H1 (cell line): ENCODE measurements at regions not wholly inside any gene's neighbourhood (a gene's known extent, or its start where the extent isn't known, plus 50 kb on each side); places are given as distances from the start of the nearest gene placed in this dataset.

ENCODE experiments used
- CTCF ChIA-PET: fragments of 300-600 bp; sonication (Branson Sonifier 250); formaldehyde crosslinking; loops from one replicate; lab custom pipeline; 2021; ENCODE audit not compliant: partially characterized antibody; lab: Charles Lee
- POLR2A ChIA-PET: fragments of 300-600 bp; sonication (Branson Sonifier 250); formaldehyde crosslinking; loops from one replicate; lab custom pipeline; 2021; ENCODE audit warnings: inconsistent platforms; ENCODE audit not compliant: partially characterized antibody; lab: Charles Lee
- DNase-seq, 2 experiments: peaks; one replicate each; pipeline versions ENCODE4 v3.0.0 to v3.0.0-alpha.2; 2010 to 2022; ENCODE audit warnings: low spot score in 2 of 2, low read depth in 1 of 2, mixed read lengths in 1 of 2
- FAIRE-seq: peaks from 2 replicates; lab custom pipeline; 2011; peaks lifted over from hg19 to GRCh38; lab: Jason Lieb, UNC
- H2AFZ ChIP-seq: 2 replicates; pipeline ENCODE4 v1.8.1; 2012; ENCODE audit warnings: low read length, inconsistent platforms
- H2AK5ac ChIP-seq: 2 replicates; pipeline ENCODE4 v1.6.1; 2013; ENCODE audit warnings: low read depth, low read length
- H2BK120ac ChIP-seq: replicated peaks from 2 replicates; pipeline ENCODE3; 2013; ENCODE audit warnings: low read depth, low read length, inconsistent platforms
- H2BK12ac ChIP-seq: 2 replicates; pipeline ENCODE4 v1.6.1; 2013; ENCODE audit warnings: low read depth, low read length
- H2BK15ac ChIP-seq: 2 replicates; pipeline ENCODE4 v1.6.1; 2013; ENCODE audit warnings: low read length
- H2BK20ac ChIP-seq: 2 replicates; pipeline ENCODE4 v1.6.1; 2013; ENCODE audit warnings: low read length
- H2BK5ac ChIP-seq: 2 replicates; pipeline ENCODE4 v1.6.1; 2013; ENCODE audit warnings: low read depth, low read length
- H3K14ac ChIP-seq: 2 replicates; pipeline ENCODE4 v1.6.1; 2013; ENCODE audit warnings: inconsistent platforms; ENCODE audit not compliant: insufficient read length
- H3K18ac ChIP-seq: 2 replicates; pipeline ENCODE4 v1.6.1; 2013; ENCODE audit warnings: low read length; ENCODE audit errors: extremely low read depth
- H3K23ac ChIP-seq: 2 replicates; pipeline ENCODE4 v1.6.1; 2013; ENCODE audit warnings: inconsistent platforms; ENCODE audit not compliant: insufficient read length
- H3K23me2 ChIP-seq: 2 replicates; pipeline ENCODE4 v1.6.1; 2013; ENCODE audit warnings: low read depth, low read length
- H3K27ac ChIP-seq: 2 replicates; pipeline ENCODE4 v1.6.1; 2011; ENCODE audit warnings: low read depth, low read length, inconsistent platforms
- H3K27me3 ChIP-seq, 4 experiments: replicated peaks in 1 of 4; 1 replicate in 1 of 4; 2 replicates in 3 of 4; pipeline versions ENCODE4 v1.6.1 to v1.8.1; 2011 to 2013; ENCODE audit warnings: low read length in 3 of 4, mild to moderate bottlenecking in 3 of 4, inconsistent platforms in 2 of 4, mixed read lengths in 2 of 4, moderate library complexity in 1 of 4; ENCODE audit not compliant: control insufficient read depth in 3 of 4, insufficient read depth in 3 of 4; ENCODE audit errors: extremely low read depth in 1 of 4
- H3K36me3 ChIP-seq, 4 experiments: 2 replicates each; pipeline versions ENCODE4 v1.6.1 to v1.8.1; 2011 to 2013; ENCODE audit warnings: mild to moderate bottlenecking in 4 of 4, low read length in 3 of 4, moderate library complexity in 2 of 4, control low read depth in 1 of 4, inconsistent platforms in 1 of 4; ENCODE audit not compliant: insufficient read depth in 4 of 4, control insufficient read depth in 2 of 4
- H3K4ac ChIP-seq: replicated peaks from 2 replicates; pipeline ENCODE3; 2013; ENCODE audit warnings: low read length, low read depth, mixed read lengths, inconsistent platforms; ENCODE audit not compliant: insufficient read length
- H3K4me1 ChIP-seq, 4 experiments: replicated peaks in 1 of 4; 1 replicate in 1 of 4; 2 replicates in 3 of 4; pipeline versions ENCODE4 v1.6.1 to v1.8.1; 2011 to 2013; ENCODE audit warnings: low read length in 3 of 4, inconsistent platforms in 2 of 4, mixed read lengths in 1 of 4; ENCODE audit not compliant: insufficient read depth in 4 of 4, control insufficient read depth in 3 of 4
- H3K4me2 ChIP-seq, 2 experiments: 2 replicates each; pipeline versions ENCODE4 v1.6.1 to v1.8.1; 2011 to 2013; ENCODE audit warnings: low read depth in 2 of 2, low read length in 2 of 2, control low read depth in 1 of 2, inconsistent platforms in 1 of 2, mild to moderate bottlenecking in 1 of 2; ENCODE audit not compliant: insufficient read depth in 1 of 2
- H3K4me3 ChIP-seq, 4 experiments: fragments of 200-600, 300-600 bp in 1 of 4; sonication (generic), shearing (Covaris generic), sonication (Bioruptor Twin) in 1 of 4; 2 replicates each; pipeline versions ENCODE4 v1.5.1 to v1.8.1; 2011 to 2016; ENCODE audit warnings: low read length in 4 of 4, low read depth in 3 of 4, control low read depth in 2 of 4, inconsistent platforms in 2 of 4, mild to moderate bottlenecking in 2 of 4, mixed read lengths in 1 of 4, moderate library complexity in 1 of 4; ENCODE audit not compliant: insufficient read depth in 2 of 4; ENCODE audit errors: extremely low read depth in 1 of 4
- H3K56ac ChIP-seq: replicated peaks from 2 replicates; pipeline ENCODE3; 2013; ENCODE audit warnings: low read depth, mild to moderate bottlenecking, mixed read lengths, low read length, inconsistent platforms; ENCODE audit not compliant: insufficient read length
- H3K79me1 ChIP-seq: 2 replicates; pipeline ENCODE4 v1.6.1; 2013; ENCODE audit warnings: low read depth, low read length, control low read depth
- H3K79me2 ChIP-seq, 2 experiments: 2 replicates each; pipeline versions ENCODE4 v1.6.1 to v1.8.1; 2012 to 2013; ENCODE audit warnings: low read length in 2 of 2, mild to moderate bottlenecking in 2 of 2, inconsistent platforms in 1 of 2; ENCODE audit not compliant: insufficient read depth in 2 of 2, control insufficient read depth in 1 of 2
- H3K9ac ChIP-seq, 4 experiments: replicated peaks in 1 of 4; 1 replicate in 1 of 4; 2 replicates in 3 of 4; pipeline versions ENCODE4 v1.6.1 to v1.8.1; 2011 to 2013; ENCODE audit warnings: low read depth in 3 of 4, low read length in 3 of 4, control low read depth in 2 of 4, mild to moderate bottlenecking in 2 of 4, moderate library complexity in 2 of 4, inconsistent platforms in 1 of 4; ENCODE audit errors: extremely low read depth in 1 of 4
- H3K9me3 ChIP-seq, 2 experiments: 2 replicates each; pipeline versions ENCODE4 v1.6.1 to v1.8.1; 2012 to 2013; ENCODE audit warnings: mild to moderate bottlenecking in 2 of 2, moderate library complexity in 2 of 2, control low read depth in 1 of 2, inconsistent platforms in 1 of 2, low read depth in 1 of 2, low read length in 1 of 2, mixed read lengths in 1 of 2; ENCODE audit not compliant: insufficient read depth in 2 of 2
- H4K20me1 ChIP-seq, 2 experiments: replicated peaks in 1 of 2; 2 replicates each; pipeline versions ENCODE3 to v1.8.1; 2011 to 2013; ENCODE audit warnings: inconsistent platforms in 2 of 2, low read length in 2 of 2, mild to moderate bottlenecking in 1 of 2; ENCODE audit not compliant: insufficient read depth in 2 of 2, control insufficient read depth in 1 of 2
- H4K5ac ChIP-seq: 2 replicates; pipeline ENCODE4 v1.6.1; 2013; ENCODE audit warnings: low read length, low read depth, mixed read lengths, inconsistent platforms; ENCODE audit not compliant: insufficient read length
- H4K8ac ChIP-seq: 2 replicates; pipeline ENCODE4 v1.8.0; 2013; ENCODE audit warnings: mild to moderate bottlenecking, moderate library complexity, low read length, inconsistent platforms; ENCODE audit not compliant: insufficient read depth; ENCODE audit errors: extremely low read depth
- H4K91ac ChIP-seq: replicated peaks from 2 replicates; pipeline ENCODE3; 2013; ENCODE audit warnings: low read length, mixed read lengths, inconsistent platforms; ENCODE audit not compliant: insufficient read length
- ASH2L ChIP-seq: fragments of 200-600, 300-600 bp; sonication (generic); IDR thresholded peaks from one replicate; pipeline ENCODE4 v1.7.1; 2017; ENCODE audit warnings: low read length
- BCL11A ChIP-seq, 2 experiments: IDR thresholded peaks; one replicate each; pipeline ENCODE4 v1.6.1; 2011; ENCODE audit warnings: low read depth in 2 of 2, low read length in 2 of 2, mild to moderate bottlenecking in 2 of 2
- BRCA1 ChIP-seq: IDR thresholded peaks from 2 replicates; pipeline ENCODE4 v1.6.1; 2012; ENCODE audit warnings: low read depth, low read length, improper control_type of control experiment
- HDAC2 ChIP-seq, 2 experiments: fragments of 300-600 bp in 1 of 2; sonication (generic) in 1 of 2; IDR thresholded peaks; 2 replicates each; pipeline ENCODE4 v1.6.1; 2011 to 2012; ENCODE audit warnings: low read depth in 2 of 2, low read length in 2 of 2, mild to moderate bottlenecking in 2 of 2, moderate library complexity in 2 of 2, borderline replicate concordance in 1 of 2, inconsistent platforms in 1 of 2
- JUND ChIP-seq: IDR thresholded peaks from 2 replicates; pipeline ENCODE4 v1.6.1; 2011; ENCODE audit warnings: mild to moderate bottlenecking, improper control_type of control experiment, low read length
- NRF1 ChIP-seq: IDR thresholded peaks from 2 replicates; pipeline ENCODE4 v1.6.1; 2011; ENCODE audit warnings: mild to moderate bottlenecking, low read depth, low read length, improper control_type of control experiment
- RBBP5 ChIP-seq: IDR thresholded peaks from 2 replicates; pipeline ENCODE4 v1.7.1; 2012; ENCODE audit warnings: low read depth, mild to moderate bottlenecking, inconsistent platforms, low read length, moderate library complexity, borderline replicate concordance
- SP1 ChIP-seq: IDR thresholded peaks from 2 replicates; pipeline ENCODE4 v1.6.1; 2011; ENCODE audit warnings: low read depth, low read length
- SP2 ChIP-seq: IDR thresholded peaks from 2 replicates; pipeline ENCODE4 v1.6.1; 2012; ENCODE audit warnings: mild to moderate bottlenecking, low read length, inconsistent platforms
- SRF ChIP-seq: IDR thresholded peaks from 2 replicates; pipeline ENCODE4 v1.6.1; 2011; ENCODE audit warnings: mild to moderate bottlenecking, low read depth, low read length, moderate library complexity
- TBP ChIP-seq: IDR thresholded peaks from 2 replicates; pipeline ENCODE4 v1.6.1; 2011; ENCODE audit warnings: low read depth, low read length, improper control_type of control experiment
- ZNF274 ChIP-seq: IDR thresholded peaks from 2 replicates; pipeline ENCODE4 v1.7.0; 2012; ENCODE audit warnings: low read length, borderline replicate concordance; ENCODE audit errors: extremely low read depth
- WGBS, 2 experiments: shearing (Covaris generic) in 1 of 2; methylation state at CpG; one replicate each; pipeline versions ENCODE4 v1.1.6 to v1.1.7; 2013 to 2015; ENCODE audit warnings: low lambda C conversion rate in 2 of 2, mixed read lengths in 2 of 2, inconsistent platforms in 1 of 2, low coverage in 1 of 2, missing lambda C conversion rate in 1 of 2; ENCODE audit not compliant: insufficient replicate concordance in 2 of 2, insufficient coverage in 1 of 2, insufficient read length in 1 of 2; ENCODE audit errors: extremely low coverage in 1 of 2, missing lambda C conversion rate in 1 of 2; 5-methylcytosine and 5-hydroxymethylcytosine counted together
- TF ChIP-seq, protein P1 (sequence below): IDR thresholded peaks from 2 replicates; pipeline ENCODE4 v1.6.1; 2012; ENCODE audit warnings: inconsistent platforms

- Histone ChIP-seq H2BK15ac (no peak overlapping the region), H3K79me1 (no peaks in the 10 kb centered on the region), H4K91ac (no peak overlapping the region), H3K14ac (no peak overlapping the region), H3K36me3 (no peaks in the 10 kb centered on the region), H3K4ac (no peak overlapping the region), H3K4me3 (no peak overlapping the region), H3K9ac (no peak overlapping the region), H3K23me2 (no peaks in the 10 kb centered on the region), H3K18ac (no peak overlapping the region), H4K5ac (no peak overlapping the region), H2BK20ac (no peak overlapping the region), H2AFZ (no peak overlapping the region), H2BK12ac (no peak overlapping the region), H4K20me1 (no peaks in the 10 kb centered on the region), H3K4me1 (peaks cover 0 to 6% (median 2%) of the 10 kb centered on the region in 4 experiments; a peak in 3 of 7 replicates), H3K27me3 (no peaks in the 10 kb centered on the region; a peak in 1 of 7 replicates), H2BK120ac (no peak overlapping the region), H3K4me2 (no peak overlapping the region), H3K79me2 (no peaks in the 10 kb centered on the region), H2AK5ac (no peak overlapping the region), H3K9me3 (no peaks in the 10 kb centered on the region), H3K56ac (no peak overlapping the region), H2BK5ac (no peak overlapping the region), H3K27ac (no peak overlapping the region), H3K23ac (no peak overlapping the region), H4K8ac (no peak overlapping the region)
- 85% methylated on average over 6 of the region's 6 CpGs; no CpG with 5 or more reads in 1 of the 2 experiments for WGBS, 2 experiments
- DNase-seq (no peak), FAIRE-seq (no peak)
- CTCF ChIA-PET: interaction anchor here (0.7 to 1.2 kb wide), 2 partner anchors 19 to 250 kb away, joined by 3 to 8 read pairs; no protein-coding TSS in a partner anchor
- POLR2A ChIA-PET: no interaction called here
- no peak for TF ChIP-seq SP2
- TF ChIP-seq NRF1: no peak
- TF ChIP-seq ASH2L: no peak
- TF ChIP-seq SRF: no peak
- no peak for TF ChIP-seq BRCA1
- no peak for TF ChIP-seq ZNF274
- TF ChIP-seq HDAC2 (IDR thresholded peaks at IDR 0.05; ENCODE audit: borderline replicate concordance in 1 of 2, low read depth in 2 of 2, low read length in 2 of 2): no peak
- no peak for TF ChIP-seq RBBP5
- TF ChIP-seq TBP: no peak
- TF ChIP-seq, protein P1, sequence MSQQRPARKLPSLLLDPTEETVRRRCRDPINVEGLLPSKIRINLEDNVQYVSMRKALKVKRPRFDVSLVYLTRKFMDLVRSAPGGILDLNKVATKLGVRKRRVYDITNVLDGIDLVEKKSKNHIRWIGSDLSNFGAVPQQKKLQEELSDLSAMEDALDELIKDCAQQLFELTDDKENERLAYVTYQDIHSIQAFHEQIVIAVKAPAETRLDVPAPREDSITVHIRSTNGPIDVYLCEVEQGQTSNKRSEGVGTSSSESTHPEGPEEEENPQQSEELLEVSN: no peak
- TF ChIP-seq BCL11A (IDR thresholded peaks at IDR 0.05; ENCODE audit: low read depth in 2 of 2, low read length in 2 of 2): no peak
- TF ChIP-seq SP1: no peak
- TF ChIP-seq JUND: no peak
These were observed 472.2 kb downstream of the MATN1 start for GRCh38 chr1:30250984-30251850.
